HG03139 (cell line): ENCODE measurements at regions not wholly inside any gene's neighbourhood (a gene's known extent, or its start where the extent isn't known, plus 50 kb on each side); places are given as distances from the start of the nearest gene placed in this dataset.

Experiments
- ATAC-seq: cut with Tn5 transposase; IDR thresholded peaks from one replicate; pipeline ENCODE4 v1.9.1; 2021; ENCODE audit not compliant: unreplicated experiment

- no peak for ATAC-seq
Measured at GRCh38 chr7:131964203-131964602, 407.8 kb upstream of the PODXL start.

GRCh38 chr7:131961054-131961680 lies 404.7 kb upstream of the PODXL start:
- no peak for ATAC-seq

DNA sequence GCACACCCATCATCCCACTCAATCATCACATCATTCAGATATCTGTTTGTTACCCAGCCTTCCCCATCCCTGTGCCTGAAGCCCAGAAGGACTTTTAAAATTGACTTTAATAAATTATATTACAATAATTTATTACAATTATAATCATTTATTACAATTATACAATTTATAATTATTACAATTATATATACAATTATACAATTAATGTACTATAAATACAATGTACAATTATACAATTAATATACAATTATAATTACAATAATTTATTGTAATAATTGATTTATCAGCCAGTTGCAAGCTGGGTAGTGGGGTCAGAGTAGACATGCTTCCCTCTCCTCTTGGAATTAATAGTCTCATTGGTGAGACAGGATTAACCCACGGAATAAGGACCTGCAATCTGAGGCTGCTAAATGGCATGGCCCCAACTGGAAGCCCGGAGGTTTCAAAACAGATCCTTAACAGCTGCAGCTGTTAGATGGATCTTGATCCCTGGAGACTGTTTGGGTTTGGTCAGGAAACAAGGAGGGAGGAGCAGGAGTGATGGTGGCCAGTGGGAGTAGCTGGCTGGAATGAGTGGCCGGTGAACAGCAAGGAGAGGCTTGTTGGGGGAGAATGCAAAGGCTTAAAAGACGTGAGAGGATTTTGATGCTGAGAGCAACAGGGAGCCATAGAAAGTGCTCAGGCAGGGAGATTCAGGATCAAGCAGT lies 402.8 kb upstream of the PODXL start:
- no peak for ATAC-seq

- ATAC-seq, result no peak
Measured at GRCh38 chr7:131957338-131958020, 401.1 kb upstream of the PODXL start.

GRCh38 chr7:131956864-131957263 lies 400.4 kb upstream of the PODXL start:
- ATAC-seq, result no peak

DNA sequence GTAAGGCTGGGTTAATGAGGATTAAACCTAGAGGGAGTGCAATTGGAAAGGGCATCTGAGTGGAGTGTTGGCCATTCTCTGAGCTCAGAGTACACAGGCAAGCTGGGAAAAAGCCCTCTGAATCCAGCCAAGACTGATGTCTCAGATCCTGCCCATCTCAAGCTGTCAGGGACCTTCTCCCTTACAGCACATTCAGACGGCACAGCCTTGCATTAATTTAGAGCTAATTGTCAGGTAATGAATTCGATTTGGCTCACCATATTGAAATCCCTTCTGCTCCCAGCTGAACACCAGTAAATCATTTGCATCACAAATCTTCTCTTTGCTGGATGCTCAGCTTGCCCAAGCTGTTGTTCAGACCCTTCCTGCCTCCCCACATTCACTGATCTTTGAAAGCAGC lies 399.3 kb upstream of the PODXL start:
- ATAC-seq, result no peak

GRCh38 chr7:131953184-131953583 lies 396.8 kb upstream of the PODXL start:
- no peak for ATAC-seq

- ATAC-seq, result no peak
Measured at GRCh38 chr7:131952365-131952764, 395.9 kb upstream of the PODXL start.

DNA sequence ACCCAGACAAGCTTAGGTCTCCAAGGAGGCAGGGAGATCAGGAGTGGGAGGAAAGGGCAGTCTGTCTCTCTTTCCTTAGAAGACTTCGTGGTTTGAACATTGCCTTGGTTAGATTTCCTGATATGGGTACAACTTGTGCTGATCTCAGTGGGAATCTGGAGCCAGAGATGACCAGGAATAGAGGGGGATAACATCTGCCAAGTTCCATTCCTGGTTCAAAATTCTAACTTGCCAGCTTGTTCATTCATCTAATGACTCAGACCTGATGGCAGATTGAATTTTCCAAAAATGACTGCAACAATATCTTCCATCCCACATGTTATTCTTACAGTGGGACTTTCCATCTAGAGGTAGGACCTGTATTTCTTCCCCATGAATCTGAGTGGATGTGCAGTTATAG lies 394.3 kb upstream of the PODXL start:
- no peak for ATAC-seq

DNA sequence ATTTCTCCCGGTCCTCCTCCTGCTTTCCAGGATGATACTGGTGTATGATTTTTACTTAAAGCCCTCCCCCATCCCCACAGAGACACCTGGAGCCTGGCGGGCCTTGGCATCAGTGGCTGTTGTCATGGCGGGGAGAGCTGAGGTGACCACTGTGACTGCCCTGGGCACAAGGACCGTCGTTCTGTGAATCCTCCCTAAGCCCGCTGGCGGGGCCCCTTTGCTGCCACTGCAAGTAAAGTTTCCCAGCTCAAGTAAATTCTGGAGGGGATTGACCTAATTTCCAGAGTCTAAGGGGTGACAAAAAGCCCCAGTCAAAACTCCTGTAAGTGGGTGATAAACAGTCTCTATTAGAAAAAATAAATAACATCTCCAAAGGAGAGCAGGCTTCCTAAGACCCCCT lies 393.2 kb upstream of the PODXL start:
- no peak for ATAC-seq

GRCh38 chr7:131948434-131949053 lies 392.1 kb upstream of the PODXL start:
- no peak for ATAC-seq

- no peak for ATAC-seq
Measured at GRCh38 chr7:131947661-131948060, 391.2 kb upstream of the PODXL start.

DNA sequence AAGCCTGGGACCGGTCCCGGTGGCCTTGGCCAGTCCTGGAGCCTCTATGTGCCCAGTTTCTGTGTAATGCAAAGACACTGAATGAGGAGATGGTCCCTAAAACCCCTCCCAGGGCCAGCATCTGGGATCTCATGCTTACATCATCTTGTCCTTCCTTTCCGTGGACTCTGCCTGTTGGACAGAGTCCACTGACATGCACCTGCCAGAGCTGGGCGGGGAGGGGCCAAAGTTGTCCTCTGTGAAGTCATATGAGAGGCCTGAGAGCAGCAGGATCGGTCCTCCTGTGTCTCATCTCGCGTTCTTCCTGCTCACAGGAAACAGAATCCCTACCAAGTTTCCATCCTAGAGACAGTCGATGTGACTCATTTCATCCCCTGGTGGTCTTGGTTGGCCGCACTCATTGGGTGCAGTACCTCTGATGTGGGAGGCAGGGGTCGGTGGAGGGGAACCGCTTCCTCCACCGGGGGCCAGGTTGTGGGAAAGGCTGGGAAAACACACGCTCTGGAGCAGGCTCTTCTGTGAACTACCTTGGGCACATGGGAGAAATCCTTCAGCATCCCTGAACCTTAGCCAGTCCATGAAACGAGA lies 389.6 kb upstream of the PODXL start:
- no peak for ATAC-seq

DNA sequence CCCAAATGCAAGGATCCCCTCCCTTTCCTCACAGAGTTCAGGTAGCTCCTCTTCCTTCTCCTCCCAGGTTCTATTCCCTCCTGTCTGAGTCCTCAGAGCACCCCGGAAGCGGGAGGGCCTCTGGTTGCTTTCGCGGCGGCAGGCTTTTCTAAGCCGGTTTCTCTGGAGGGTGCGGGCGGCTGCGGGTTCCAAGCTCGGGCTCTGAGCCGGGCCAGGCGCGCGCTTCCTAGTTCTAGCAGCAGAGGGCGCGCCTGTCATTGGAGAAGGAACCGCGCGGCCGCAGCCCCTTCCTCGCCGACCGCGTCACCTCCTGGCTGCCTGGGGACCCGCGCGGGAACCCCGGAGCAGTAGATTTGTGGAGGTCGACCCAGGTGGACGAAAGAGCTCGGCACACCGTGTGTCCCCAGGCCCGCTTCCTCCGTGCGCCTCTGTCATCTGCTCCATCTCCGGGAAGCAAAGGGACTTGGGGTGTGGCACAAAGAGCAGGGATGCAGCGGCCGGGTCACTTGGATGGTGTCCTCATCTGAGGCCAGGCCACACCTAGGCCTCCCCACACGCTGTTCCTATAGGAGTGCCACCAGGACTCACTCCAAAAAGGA lies 389.0 kb upstream of the PODXL start:
- no peak for ATAC-seq

GRCh38 chr7:131944556-131945069 lies 388.2 kb upstream of the PODXL start:
- ATAC-seq, result no peak

GRCh38 chr7:131943646-131944045 lies 387.2 kb upstream of the PODXL start:
- no peak for ATAC-seq

DNA sequence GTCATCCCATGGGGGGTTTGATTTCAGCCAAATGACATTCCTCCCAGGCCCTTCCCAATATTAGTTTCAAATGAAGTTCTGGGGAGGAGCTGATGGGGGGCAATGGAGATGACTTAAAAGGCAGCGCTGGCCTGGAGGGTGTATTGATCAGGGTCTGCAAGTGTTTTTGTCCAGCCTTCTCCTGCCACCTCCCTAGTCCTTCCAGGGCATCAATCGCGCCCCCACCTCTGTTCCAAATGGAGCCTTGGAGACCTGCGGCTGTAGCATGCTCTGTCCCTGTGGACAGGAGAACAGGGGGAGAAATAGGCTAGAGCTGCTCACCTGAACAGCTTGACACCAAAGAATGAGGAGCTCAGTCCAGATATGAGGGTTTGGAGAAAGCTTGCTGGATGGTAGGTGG lies 386.8 kb upstream of the PODXL start:
- no peak for ATAC-seq

GRCh38 chr7:131942287-131943150 lies 386.1 kb upstream of the PODXL start:
- no peak for ATAC-seq

DNA sequence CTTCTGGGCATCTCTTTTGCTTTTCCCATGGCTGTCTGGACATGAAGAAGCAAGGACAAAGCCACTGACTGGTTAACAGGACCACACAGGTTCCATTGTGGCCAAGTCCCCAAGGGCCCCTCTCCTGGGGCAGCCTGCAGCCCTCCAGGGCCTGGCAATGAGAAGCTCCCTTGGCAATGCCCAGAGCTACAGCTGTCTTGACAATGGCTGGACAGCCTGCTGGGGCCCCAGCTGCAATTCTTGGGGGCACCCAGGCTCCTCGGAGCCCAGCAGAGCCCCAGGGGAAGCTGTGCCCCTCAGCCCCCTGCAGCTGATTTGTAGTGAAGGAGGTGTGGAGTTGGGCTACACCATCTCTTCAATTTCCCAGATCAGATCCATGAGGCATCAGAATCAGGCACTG lies 384.9 kb upstream of the PODXL start:
- no peak for ATAC-seq

DNA sequence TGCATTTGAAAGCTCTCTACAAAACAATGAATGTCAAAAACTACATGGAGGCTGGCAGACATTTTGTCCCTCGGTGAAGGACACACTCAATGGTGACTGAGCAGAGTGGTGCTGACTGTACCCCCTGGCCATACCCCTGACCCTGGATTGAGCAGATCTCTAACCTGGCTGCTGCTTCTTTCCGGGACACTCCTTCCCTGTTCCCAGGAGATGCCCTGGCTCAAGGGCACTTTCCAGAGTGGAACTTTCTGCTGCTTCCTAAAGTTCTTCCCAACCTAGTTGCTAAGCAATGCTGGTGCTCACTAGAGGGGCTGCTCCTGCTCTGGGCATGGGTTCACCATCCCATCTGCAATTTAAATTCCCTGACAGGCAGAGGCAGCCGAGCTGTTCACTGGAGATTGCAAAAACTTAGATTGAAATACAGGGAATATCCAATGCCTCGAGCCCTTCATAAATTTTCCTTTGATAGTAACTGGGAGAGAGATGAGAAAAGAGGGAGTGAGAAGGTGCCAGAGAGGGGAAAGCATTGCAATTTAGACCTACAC lies 384.3 kb upstream of the PODXL start:
- no peak for ATAC-seq
